Ureter (tissue), 1 donor: ENCODE measurements at regions not wholly inside any gene's neighbourhood (a gene's known extent, or its start where the extent isn't known, plus 50 kb on each side); places are given as distances from the start of the nearest gene placed in this dataset.
"Not testable (repeated sequence)": the region's sequence is repeated elsewhere in the genome, so short reads cannot be mapped to it uniquely, and the experiment has no call there.

Source experiments
- DNase-seq: peaks from one replicate; pipeline ENCODE4 v3.0.0-alpha.2; 2020; ENCODE audit warnings: low spot score
- donor health status: DM: yes; HTN: yes; CAD: no.

- DNase-seq = no peak
Measured at GRCh38 chr5:37962389-37962788, 122.5 kb upstream of the GDNF start.

- DNase-seq = no peak
Measured at GRCh38 chr5:37957218-37957617, 117.4 kb upstream of the GDNF start.

GRCh38 chr5:37955748-37956147, 115.9 kb upstream of the GDNF start:
- DNase-seq = no peak

GRCh38 chr5:37954561-37954960, 114.7 kb upstream of the GDNF start:
- no peak for DNase-seq

GRCh38 chr5:37951946-37952721, 112.3 kb upstream of the GDNF start:
- DNase-seq = no peak

GRCh38 chr5:37950436-37950835, 110.6 kb upstream of the GDNF start:
- no peak for DNase-seq

GRCh38 chr5:37945446-37945845, 105.6 kb upstream of the GDNF start:
- DNase-seq = no peak

- DNase-seq = not testable (repeated sequence)
Measured at GRCh38 chr5:37943136-37943535, 103.3 kb upstream of the GDNF start.

- no peak for DNase-seq
Measured at GRCh38 chr5:37940931-37941623, 101.2 kb upstream of the GDNF start.

GRCh38 chr5:37938861-37939260, 99.0 kb upstream of the GDNF start:
- no peak for DNase-seq

- DNase-seq = no peak
Measured at GRCh38 chr5:37938076-37938852, 98.4 kb upstream of the GDNF start.

- DNase-seq = no peak
Measured at GRCh38 chr5:37936091-37936490, 96.2 kb upstream of the GDNF start.

GRCh38 chr5:37933576-37933975, 93.7 kb upstream of the GDNF start:
- no peak for DNase-seq

- DNase-seq = no peak
Measured at GRCh38 chr5:37932450-37932849, 92.6 kb upstream of the GDNF start.

- DNase-seq = no peak
Measured at GRCh38 chr5:37931541-37931940, 91.7 kb upstream of the GDNF start.

- DNase-seq = no peak
Measured at GRCh38 chr5:37930350-37930749, 90.5 kb upstream of the GDNF start.

GRCh38 chr5:37929791-37930190, 90.0 kb upstream of the GDNF start:
- no peak for DNase-seq

- not testable (repeated sequence) for DNase-seq
Measured at GRCh38 chr5:37927753-37928152, 87.9 kb upstream of the GDNF start.

GRCh38 chr5:37926732-37927131, 86.9 kb upstream of the GDNF start:
- no peak for DNase-seq

GRCh38 chr5:37921452-37921851, 81.6 kb upstream of the GDNF start:
- no peak for DNase-seq

GRCh38 chr5:37918424-37918823, 78.6 kb upstream of the GDNF start:
- no peak for DNase-seq

GRCh38 chr5:37916525-37916924, 76.7 kb upstream of the GDNF start:
- DNase-seq = no peak
